PC-9 (cell line): ENCODE measurements at regions not wholly inside any gene's neighbourhood (a gene's known extent, or its start where the extent isn't known, plus 50 kb on each side); places are given as distances from the start of the nearest gene placed in this dataset.

Source experiments
- EZH2 ChIP-seq: fragments of 200-600 bp; sonication (generic); IDR thresholded peaks from 2 replicates; pipeline ENCODE4 v1.8.0; 2017; ENCODE audit warnings: antibody characterized with exemption, low read depth
- TF ChIP-seq, protein P1 (sequence below): fragments of 200-600 bp; sonication (generic); conservative IDR thresholded peaks from 2 replicates; pipeline ENCODE4 v1.6.1; 2017; ENCODE audit warnings: mixed run types, antibody characterized with exemption, mild to moderate bottlenecking, moderate library complexity

DNA sequence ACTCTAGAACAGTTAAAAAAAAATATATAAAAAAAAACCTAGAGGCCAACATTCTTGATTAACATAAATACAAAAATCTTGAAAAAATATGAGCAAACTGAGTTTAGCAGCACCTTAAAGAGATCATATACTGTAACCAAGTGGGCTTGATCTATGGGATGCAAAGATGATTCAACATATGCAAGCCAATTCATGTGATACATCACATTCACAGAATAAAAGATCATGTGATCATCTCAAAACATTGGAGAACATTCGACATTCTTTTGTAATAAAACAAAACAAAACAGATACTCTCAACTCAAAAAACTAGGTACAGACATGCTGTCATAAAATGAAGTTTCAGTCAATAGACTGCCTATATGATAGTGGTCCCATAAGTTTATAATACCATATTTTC, 165.4 kb upstream of the NDST4 start:
- TF ChIP-seq, protein P1, sequence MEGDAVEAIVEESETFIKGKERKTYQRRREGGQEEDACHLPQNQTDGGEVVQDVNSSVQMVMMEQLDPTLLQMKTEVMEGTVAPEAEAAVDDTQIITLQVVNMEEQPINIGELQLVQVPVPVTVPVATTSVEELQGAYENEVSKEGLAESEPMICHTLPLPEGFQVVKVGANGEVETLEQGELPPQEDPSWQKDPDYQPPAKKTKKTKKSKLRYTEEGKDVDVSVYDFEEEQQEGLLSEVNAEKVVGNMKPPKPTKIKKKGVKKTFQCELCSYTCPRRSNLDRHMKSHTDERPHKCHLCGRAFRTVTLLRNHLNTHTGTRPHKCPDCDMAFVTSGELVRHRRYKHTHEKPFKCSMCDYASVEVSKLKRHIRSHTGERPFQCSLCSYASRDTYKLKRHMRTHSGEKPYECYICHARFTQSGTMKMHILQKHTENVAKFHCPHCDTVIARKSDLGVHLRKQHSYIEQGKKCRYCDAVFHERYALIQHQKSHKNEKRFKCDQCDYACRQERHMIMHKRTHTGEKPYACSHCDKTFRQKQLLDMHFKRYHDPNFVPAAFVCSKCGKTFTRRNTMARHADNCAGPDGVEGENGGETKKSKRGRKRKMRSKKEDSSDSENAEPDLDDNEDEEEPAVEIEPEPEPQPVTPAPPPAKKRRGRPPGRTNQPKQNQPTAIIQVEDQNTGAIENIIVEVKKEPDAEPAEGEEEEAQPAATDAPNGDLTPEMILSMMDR: no peak
- no peak for TF ChIP-seq EZH2
